ENCODE measurements at regions not wholly inside any gene's neighbourhood (a gene's known extent, or its start where the extent isn't known, plus 50 kb on each side); places are given as distances from the start of the nearest gene placed in this dataset.

- TF ChIP-seq EZH2 (IDR thresholded peaks at IDR 0.05; ENCODE audit: insufficient read depth, low read length) = no peak
- no peak for TF ChIP-seq CTCF (IDR thresholded peaks at IDR 0.05; ENCODE audit: insufficient read depth, low read depth, low read length)
- Histone ChIP-seq H3K4me2 (ENCODE audit: low read length) (no peak overlapping the region), H3K27ac (ENCODE audit: low read depth, low read length) (no peak overlapping the region), H3K36me3 (ENCODE audit: insufficient read depth, low read length) (no peaks in the 10 kb centered on the region), H2AFZ (ENCODE audit: low read depth, low read length) (no peak overlapping the region), H3K9me3 (ENCODE audit: insufficient read depth, low read depth, low read length) (no peaks in the 10 kb centered on the region), H3K9ac (ENCODE audit: low read length) (no peak overlapping the region), H3K79me2 (ENCODE audit: insufficient read depth, low read length) (no peaks in the 10 kb centered on the region), H3K27me3 (ENCODE audit: insufficient read depth, low read length) (no peaks in the 10 kb centered on the region), H3K4me3 (ENCODE audit: insufficient read depth, low read depth, low read length) (no peak overlapping the region), H3K4me1 (ENCODE audit: insufficient read depth, low read length) (no peaks in the 10 kb centered on the region), H4K20me1 (ENCODE audit: insufficient read depth, low read length) (no peaks in the 10 kb centered on the region)
- H3K27me3 Mint-ChIP-seq (ENCODE audit: low read depth, unreplicated experiment) = no peaks in the 10 kb centered on the region
- H3K4me1 Mint-ChIP-seq (ENCODE audit: low read depth, unreplicated experiment) = peaks cover 21% of the 10 kb centered on the region
- no peaks in the 10 kb centered on the region for H3K9me3 Mint-ChIP-seq (ENCODE audit: unreplicated experiment)
- no peak overlapping the region for H3K4me3 Mint-ChIP-seq (ENCODE audit: unreplicated experiment)
- H3K36me3 Mint-ChIP-seq (ENCODE audit: low read depth, unreplicated experiment) = no peaks in the 10 kb centered on the region
- no peak overlapping the region for H3K27ac Mint-ChIP-seq (ENCODE audit: unreplicated experiment)
- no peak for FAIRE-seq
- DNase-seq (ENCODE audit: low read depth) = no peak
Measured at GRCh38 chr7:96408881-96409280, 87.0 kb upstream of the SLC25A13 start.

- Mint-ChIP-seq H3K4me1 (ENCODE audit: low read depth, unreplicated experiment) (peaks cover 21% of the 10 kb centered on the region), H3K36me3 (ENCODE audit: low read depth, unreplicated experiment) (no peaks in the 10 kb centered on the region), H3K27ac (ENCODE audit: unreplicated experiment) (no peak overlapping the region), H3K4me3 (ENCODE audit: unreplicated experiment) (no peak overlapping the region), H3K9me3 (ENCODE audit: unreplicated experiment) (no peaks in the 10 kb centered on the region), H3K27me3 (ENCODE audit: low read depth, unreplicated experiment) (no peaks in the 10 kb centered on the region)
- peak; percentile 77 for DNase-seq (ENCODE audit: low read depth)
- no peaks in the 10 kb centered on the region for H3K4me1 ChIP-seq (ENCODE audit: insufficient read depth, low read length)
- no peak overlapping the region for H2AFZ ChIP-seq (ENCODE audit: low read depth, low read length)
- no peak overlapping the region for H3K27ac ChIP-seq (ENCODE audit: low read depth, low read length)
- peak overlapping the region; percentile 5 for H3K4me2 ChIP-seq (ENCODE audit: low read length)
- H3K9ac ChIP-seq (ENCODE audit: low read length) = no peak overlapping the region
- no peaks in the 10 kb centered on the region for H4K20me1 ChIP-seq (ENCODE audit: insufficient read depth, low read length)
- no peaks in the 10 kb centered on the region for H3K79me2 ChIP-seq (ENCODE audit: insufficient read depth, low read length)
- H3K9me3 ChIP-seq (ENCODE audit: insufficient read depth, low read depth, low read length) = no peaks in the 10 kb centered on the region
- FAIRE-seq = no peak
- H3K36me3 ChIP-seq (ENCODE audit: insufficient read depth, low read length) = no peaks in the 10 kb centered on the region
- H3K27me3 ChIP-seq (ENCODE audit: insufficient read depth, low read length) = no peaks in the 10 kb centered on the region
- TF ChIP-seq CTCF (IDR thresholded peaks at IDR 0.05; ENCODE audit: insufficient read depth, low read depth, low read length) (no peak), EZH2 (IDR thresholded peaks at IDR 0.05; ENCODE audit: insufficient read depth, low read length) (no peak)
- H3K4me3 ChIP-seq (ENCODE audit: insufficient read depth, low read depth, low read length) = no peak overlapping the region
Measured at GRCh38 chr7:96407427-96407826, 85.5 kb upstream of the SLC25A13 start.

GRCh38 chr7:96402913-96403312, 81.0 kb upstream of the SLC25A13 start:
- no peaks in the 10 kb centered on the region for H3K79me2 ChIP-seq (ENCODE audit: insufficient read depth, low read length)
- H3K4me1 ChIP-seq (ENCODE audit: insufficient read depth, low read length) = no peaks in the 10 kb centered on the region
- H3K9ac ChIP-seq (ENCODE audit: low read length) = no peak overlapping the region
- H3K27me3 ChIP-seq (ENCODE audit: insufficient read depth, low read length) = no peaks in the 10 kb centered on the region
- FAIRE-seq (no peak), DNase-seq (ENCODE audit: low read depth) (no peak)
- H3K9me3 ChIP-seq (ENCODE audit: insufficient read depth, low read depth, low read length) = no peaks in the 10 kb centered on the region
- H3K9me3 Mint-ChIP-seq (ENCODE audit: unreplicated experiment) = no peaks in the 10 kb centered on the region
- TF ChIP-seq EZH2 (IDR thresholded peaks at IDR 0.05; ENCODE audit: insufficient read depth, low read length) (no peak), CTCF (IDR thresholded peaks at IDR 0.05; ENCODE audit: insufficient read depth, low read depth, low read length) (no peak)
- no peak overlapping the region for H3K4me2 ChIP-seq (ENCODE audit: low read length)
- H3K36me3 Mint-ChIP-seq (ENCODE audit: low read depth, unreplicated experiment) = no peaks in the 10 kb centered on the region
- no peaks in the 10 kb centered on the region for H3K27me3 Mint-ChIP-seq (ENCODE audit: low read depth, unreplicated experiment)
- no peak overlapping the region for H3K4me3 ChIP-seq (ENCODE audit: insufficient read depth, low read depth, low read length)
- no peaks in the 10 kb centered on the region for H3K36me3 ChIP-seq (ENCODE audit: insufficient read depth, low read length)
- H2AFZ ChIP-seq (ENCODE audit: low read depth, low read length) = no peak overlapping the region
- H3K4me1 Mint-ChIP-seq (ENCODE audit: low read depth, unreplicated experiment) = peaks cover 16% of the 10 kb centered on the region
- H3K27ac ChIP-seq (ENCODE audit: low read depth, low read length) = no peak overlapping the region
- H3K4me3 Mint-ChIP-seq (ENCODE audit: unreplicated experiment) = no peak overlapping the region
- no peak overlapping the region for H3K27ac Mint-ChIP-seq (ENCODE audit: unreplicated experiment)
- H4K20me1 ChIP-seq (ENCODE audit: insufficient read depth, low read length) = no peaks in the 10 kb centered on the region

All from astrocyte (in vitro differentiated cells and primary cell).